ENCODE measurements at regions not wholly inside any gene's neighbourhood (a gene's known extent, or its start where the extent isn't known, plus 50 kb on each side); places are given as distances from the start of the nearest gene placed in this dataset.

- TF ChIP-seq CTCF (IDR thresholded peaks at IDR 0.05; ENCODE audit: low read length): no peak
- TF ChIP-seq EZH2 (optimal IDR thresholded peaks at IDR 0.05; ENCODE audit: low read depth, low read length): no peak
- no peak for TF ChIP-seq EZH2phosphoT487 (IDR thresholded peaks at IDR 0.05; ENCODE audit: low read length)
Observed at GRCh38 chr14:45787167-45787566, 534.2 kb upstream of the MIS18BP1 start.

All from MM.1S (cell line).